A673 (cell line): ENCODE measurements at regions not wholly inside any gene's neighbourhood (a gene's known extent, or its start where the extent isn't known, plus 50 kb on each side); places are given as distances from the start of the nearest gene placed in this dataset.

Experiments used
- CTCF ChIP-seq: fragments of 300-800, 200-600 bp; sonication (generic); conservative IDR thresholded peaks from 2 replicates; pipeline ENCODE4 v1.5.1; 2017; ENCODE audit warnings: low read depth, mild to moderate bottlenecking, antibody characterized with exemption, low read length, moderate library complexity, mixed read lengths
- EZH2 ChIP-seq: fragments of 200-600 bp; sonication (generic); IDR thresholded peaks from 2 replicates; pipeline ENCODE4 v1.6.1; 2017; ENCODE audit warnings: borderline replicate concordance, low read depth, mild to moderate bottlenecking, mixed read lengths, antibody characterized with exemption, low read length; ENCODE audit not compliant: poor library complexity, severe bottlenecking

GRCh38 chrX:121195719-121196118 is 148.3 kb downstream of the GLUD2 start:
- no peak for TF ChIP-seq EZH2
- no peak for TF ChIP-seq CTCF
